ENCODE measurements at regions not wholly inside any gene's neighbourhood (a gene's known extent, or its start where the extent isn't known, plus 50 kb on each side); places are given as distances from the start of the nearest gene placed in this dataset.

GRCh38 chr16:82263521-82264143 is 93.6 kb upstream of the MPHOSPH6 start:
- Histone ChIP-seq H3K4me1 (peaks cover 0 to 5% of the 10 kb centered on the region in 2 donors), H3K27me3 (no peaks in the 10 kb centered on the region), H3K27ac (no peak overlapping the region), H3K4me3 (replicated peaks in 1 of 3) (no peak overlapping the region), H3K36me3 (no peaks in the 10 kb centered on the region), H3K9me3 (no peaks in the 10 kb centered on the region)
- TF ChIP-seq CTCF (IDR thresholded peaks at IDR 0.05) (peak; percentile 45 to 89 (median 76)), POLR2A (IDR thresholded peaks at IDR 0.05) (no peak)
- intact Hi-C loops (cut with DNase I): loop anchor here (10.0 kb wide), 1 partner anchor 1181 kb away; no protein-coding TSS in a partner anchor
- 22 to 25% methylated on average over 10 of the region's 10 CpGs for WGBS, 2 donors
- peak; percentile 44 to 57 for DNase-seq

GRCh38 chr16:82262244-82262643 is 92.2 kb upstream of the MPHOSPH6 start:
- no peaks in the 10 kb centered on the region for H3K9me3 ChIP-seq
- no peak overlapping the region for H3K27ac ChIP-seq
- intact Hi-C loops (cut with DNase I): loop anchor here (10.0 kb wide), 1 partner anchor 1183 kb away; no protein-coding TSS in a partner anchor
- DNase-seq: no peak
- H3K4me3 ChIP-seq (replicated peaks in 1 of 3): no peak overlapping the region
- 82 to 92% methylated on average over 3 of the region's 3 CpGs for WGBS, 2 donors
- TF ChIP-seq POLR2A (IDR thresholded peaks at IDR 0.05): no peak
- TF ChIP-seq CTCF (IDR thresholded peaks at IDR 0.05): no peak
- no peaks in the 10 kb centered on the region for H3K27me3 ChIP-seq
- H3K4me1 ChIP-seq: peaks cover 0 to 5% of the 10 kb centered on the region in 2 donors
- H3K36me3 ChIP-seq: no peaks in the 10 kb centered on the region

- DNase-seq: no peak
- H3K4me1 ChIP-seq: peaks cover 0 to 5% of the 10 kb centered on the region in 2 donors
- 89 to 93% methylated on average over 6 of the region's 6 CpGs for WGBS, 2 donors
- intact Hi-C loops (cut with DNase I): loop anchor here (10.0 kb wide), 1 partner anchor 1184 kb away; no protein-coding TSS in a partner anchor
- H3K9me3 ChIP-seq: no peaks in the 10 kb centered on the region
- no peak overlapping the region for H3K27ac ChIP-seq
- H3K27me3 ChIP-seq: no peaks in the 10 kb centered on the region
- no peak overlapping the region for H3K4me3 ChIP-seq (replicated peaks in 1 of 3)
- H3K36me3 ChIP-seq: no peaks in the 10 kb centered on the region
- TF ChIP-seq POLR2A (IDR thresholded peaks at IDR 0.05): no peak
- no peak for TF ChIP-seq CTCF (IDR thresholded peaks at IDR 0.05)
Observed at GRCh38 chr16:82260212-82260795, 90.3 kb upstream of the MPHOSPH6 start.

GRCh38 chr16:82259731-82260130 is 89.7 kb upstream of the MPHOSPH6 start:
- DNase-seq: no peak
- intact Hi-C loops (cut with DNase I): loop anchor here (10.0 kb wide), 1 partner anchor 1185 kb away; no protein-coding TSS in a partner anchor

More at GRCh38 chr16:82259731-82260130, 89.7 kb upstream of the MPHOSPH6 start:
- peaks cover 0 to 5% of the 10 kb centered on the region in 2 donors for H3K4me1 ChIP-seq
- no peaks in the 10 kb centered on the region for H3K36me3 ChIP-seq
- H3K27ac ChIP-seq: no peak overlapping the region
- TF ChIP-seq CTCF (IDR thresholded peaks at IDR 0.05) (no peak), POLR2A (IDR thresholded peaks at IDR 0.05) (no peak)
- WGBS, 2 donors: 83 to 96% methylated on average over 1 of the region's 1 CpG
- no peak overlapping the region for H3K4me3 ChIP-seq (replicated peaks in 1 of 3)
- H3K27me3 ChIP-seq: no peaks in the 10 kb centered on the region
- no peaks in the 10 kb centered on the region for H3K9me3 ChIP-seq
